ENCODE measurements at regions not wholly inside any gene's neighbourhood (a gene's known extent, or its start where the extent isn't known, plus 50 kb on each side); places are given as distances from the start of the nearest gene placed in this dataset.

GRCh38 chr1:198472997-198473396 lies 67.5 kb downstream of the ATP6V1G3 start:
- no peaks in the 10 kb centered on the region for H3K9me3 ChIP-seq (ENCODE audit: insufficient read depth, low read length)
- no peak overlapping the region for H3K27ac ChIP-seq (ENCODE audit: low read length)
- H3K4me2 ChIP-seq (ENCODE audit: low read length) = no peak overlapping the region

DNA sequence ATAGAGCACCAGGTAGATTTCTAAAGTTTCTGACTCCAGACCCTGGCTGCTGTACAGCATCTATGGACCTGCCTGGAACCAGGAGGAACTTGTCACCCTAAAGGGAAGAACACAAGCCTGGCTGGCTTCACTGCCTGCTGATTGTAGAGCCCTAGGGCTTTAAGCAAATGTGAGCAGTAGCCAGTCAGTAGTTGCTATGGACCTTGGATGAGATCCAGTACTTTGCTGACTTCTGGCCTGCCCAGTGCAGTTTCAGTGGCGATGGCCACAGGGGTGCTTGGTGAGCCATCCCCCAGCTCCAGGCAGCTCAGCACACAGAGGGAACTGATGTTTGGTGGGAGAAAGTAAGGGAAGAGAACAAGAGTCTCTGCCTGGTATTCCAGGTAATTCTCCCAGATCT lies 68.4 kb downstream of the ATP6V1G3 start:
- no peaks in the 10 kb centered on the region for H3K36me3 ChIP-seq (replicated peaks; ENCODE audit: low read depth, low read length)
- H3K79me2 ChIP-seq (ENCODE audit: low read length) = no peaks in the 10 kb centered on the region
- H3K9me3 ChIP-seq (ENCODE audit: insufficient read depth, low read length) = no peaks in the 10 kb centered on the region

More at GRCh38 chr1:198472997-198473396, 67.5 kb downstream of the ATP6V1G3 start:
- Histone ChIP-seq H3K4me3 (ENCODE audit: low read length) (no peak overlapping the region), H3K4me1 (ENCODE audit: low read length) (no peaks in the 10 kb centered on the region), H4K20me1 (ENCODE audit: insufficient read depth, low read length) (no peaks in the 10 kb centered on the region), H3K27me3 (ENCODE audit: low read depth, low read length) (no peaks in the 10 kb centered on the region), H3K36me3 (replicated peaks; ENCODE audit: low read depth, low read length) (no peaks in the 10 kb centered on the region), H3K9ac (ENCODE audit: low read length) (no peak overlapping the region), H2AFZ (ENCODE audit: low read depth, low read length) (no peak overlapping the region), H3K79me2 (ENCODE audit: low read length) (no peaks in the 10 kb centered on the region)
- TF ChIP-seq EZH2phosphoT487 (IDR thresholded peaks at IDR 0.05; ENCODE audit: low read depth) = no peak
- no peak for TF ChIP-seq CTCF (IDR thresholded peaks at IDR 0.05; ENCODE audit: low read depth, low read length)

DNA sequence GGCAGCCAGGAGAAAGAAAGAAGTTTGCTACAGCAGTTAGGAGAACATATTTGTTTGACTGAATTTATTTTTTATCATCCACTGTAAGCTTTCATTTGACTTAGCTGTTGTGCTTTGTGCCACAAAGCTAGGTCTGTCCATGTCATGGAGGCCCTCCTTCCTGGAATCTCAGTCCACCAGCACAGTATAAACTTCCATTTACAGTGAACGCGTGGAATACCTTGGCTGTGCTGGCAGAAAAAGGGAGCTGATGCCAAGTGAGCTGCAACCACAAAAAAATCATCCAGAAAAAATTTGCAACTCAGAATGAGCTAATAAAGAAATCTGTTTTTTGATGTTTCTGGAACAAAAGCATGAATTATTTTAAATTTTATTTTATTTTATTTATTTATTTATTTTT lies 72.6 kb downstream of the ATP6V1G3 start:
- Histone ChIP-seq H4K20me1 (ENCODE audit: insufficient read depth, low read length) (no peaks in the 10 kb centered on the region), H3K4me3 (ENCODE audit: low read length) (no peak overlapping the region), H3K27ac (ENCODE audit: low read length) (no peak overlapping the region), H3K4me1 (ENCODE audit: low read length) (peaks cover 4% of the 10 kb centered on the region; the same call in 1 of the 2 replicates), H3K36me3 (replicated peaks; ENCODE audit: low read depth, low read length) (no peaks in the 10 kb centered on the region), H2AFZ (ENCODE audit: low read depth, low read length) (no peak overlapping the region), H3K79me2 (ENCODE audit: low read length) (no peaks in the 10 kb centered on the region), H3K4me2 (ENCODE audit: low read length) (no peak overlapping the region), H3K9ac (ENCODE audit: low read length) (no peak overlapping the region), H3K27me3 (ENCODE audit: low read depth, low read length) (no peaks in the 10 kb centered on the region), H3K9me3 (ENCODE audit: insufficient read depth, low read length) (no peaks in the 10 kb centered on the region)
- TF ChIP-seq EZH2phosphoT487 (IDR thresholded peaks at IDR 0.05; ENCODE audit: low read depth) = no peak
- TF ChIP-seq CTCF (IDR thresholded peaks at IDR 0.05; ENCODE audit: low read depth, low read length) = no peak

More for the DNA sequence above, 68.4 kb downstream of the ATP6V1G3 start:
- H3K9ac ChIP-seq (ENCODE audit: low read length) = no peak overlapping the region
- H3K4me1 ChIP-seq (ENCODE audit: low read length) = no peaks in the 10 kb centered on the region
- H3K27me3 ChIP-seq (ENCODE audit: low read depth, low read length) = no peaks in the 10 kb centered on the region
- H2AFZ ChIP-seq (ENCODE audit: low read depth, low read length) = no peak overlapping the region
- no peak for TF ChIP-seq EZH2phosphoT487 (IDR thresholded peaks at IDR 0.05; ENCODE audit: low read depth)
- TF ChIP-seq CTCF (IDR thresholded peaks at IDR 0.05; ENCODE audit: low read depth, low read length) = no peak
- H3K4me2 ChIP-seq (ENCODE audit: low read length) = no peak overlapping the region
- no peak overlapping the region for H3K4me3 ChIP-seq (ENCODE audit: low read length)
- no peak overlapping the region for H3K27ac ChIP-seq (ENCODE audit: low read length)
- no peaks in the 10 kb centered on the region for H4K20me1 ChIP-seq (ENCODE audit: insufficient read depth, low read length)

DNA sequence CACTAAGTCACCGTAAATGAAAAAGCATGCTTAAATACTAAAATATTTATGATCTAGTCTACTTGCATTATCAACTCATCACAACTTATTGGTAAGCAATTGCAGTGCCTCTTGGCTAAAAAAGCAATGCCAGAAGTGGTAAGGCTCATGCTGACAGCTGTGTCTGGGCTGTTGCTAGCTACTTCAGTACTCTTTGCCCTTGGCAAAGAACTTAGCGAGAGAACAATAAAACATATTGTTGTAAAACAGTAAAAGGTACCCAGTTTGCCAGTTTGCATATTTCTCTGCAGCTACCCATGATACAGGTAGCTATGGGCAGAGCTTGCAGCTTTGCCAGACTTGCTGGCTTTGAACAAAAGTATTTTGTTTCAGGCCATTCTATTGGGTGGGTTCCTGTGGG lies 73.1 kb downstream of the ATP6V1G3 start:
- Histone ChIP-seq H3K79me2 (ENCODE audit: low read length) (no peaks in the 10 kb centered on the region), H3K4me2 (ENCODE audit: low read length) (no peak overlapping the region), H3K4me3 (ENCODE audit: low read length) (no peak overlapping the region), H3K36me3 (replicated peaks; ENCODE audit: low read depth, low read length) (no peaks in the 10 kb centered on the region), H3K27me3 (ENCODE audit: low read depth, low read length) (no peaks in the 10 kb centered on the region), H3K9me3 (ENCODE audit: insufficient read depth, low read length) (no peaks in the 10 kb centered on the region), H3K27ac (ENCODE audit: low read length) (no peak overlapping the region), H3K4me1 (ENCODE audit: low read length) (peaks cover 10% of the 10 kb centered on the region), H4K20me1 (ENCODE audit: insufficient read depth, low read length) (no peaks in the 10 kb centered on the region), H3K9ac (ENCODE audit: low read length) (no peak overlapping the region), H2AFZ (ENCODE audit: low read depth, low read length) (no peak overlapping the region)
- TF ChIP-seq CTCF (IDR thresholded peaks at IDR 0.05; ENCODE audit: low read depth, low read length) (no peak), EZH2phosphoT487 (IDR thresholded peaks at IDR 0.05; ENCODE audit: low read depth) (no peak)

Data from OCI-LY3 (cell line).